Hepatocyte (in vitro differentiated cells): ENCODE measurements at regions not wholly inside any gene's neighbourhood (a gene's known extent, or its start where the extent isn't known, plus 50 kb on each side); places are given as distances from the start of the nearest gene placed in this dataset.

Source experiments
- CTCF ChIP-seq: fragments of 200-600 bp; sonication (generic); IDR thresholded peaks from 2 replicates; pipeline ENCODE4 v1.5.1; 2016; ENCODE audit warnings: antibody characterized with exemption, mild to moderate bottlenecking; ENCODE audit not compliant: poor library complexity
- EZH2 ChIP-seq: fragments of 200-600 bp; sonication (generic); IDR thresholded peaks from 2 replicates; pipeline ENCODE4 v1.6.1; 2016; ENCODE audit warnings: antibody characterized with exemption, mild to moderate bottlenecking, borderline replicate concordance
- EZH2phosphoT487 ChIP-seq: fragments of 200-600 bp; sonication (generic); IDR thresholded peaks from one replicate; pipeline ENCODE4 v1.6.1; 2018; ENCODE audit warnings: antibody characterized with exemption, mild to moderate bottlenecking, low read depth, moderate library complexity; ENCODE audit not compliant: unreplicated experiment, severe bottlenecking

GRCh38 chr17:16875662-16876061, 96.3 kb downstream of the TNFRSF13B start:
- no peak for TF ChIP-seq CTCF
- no peak for TF ChIP-seq EZH2
- TF ChIP-seq EZH2phosphoT487: no peak
